Right lobe of liver (tissue), 4 donors: ENCODE measurements at regions not wholly inside any gene's neighbourhood (a gene's known extent, or its start where the extent isn't known, plus 50 kb on each side); places are given as distances from the start of the nearest gene placed in this dataset.

Experiments used
- POLR2A ChIP-seq: fragments of 450-650 bp; IDR thresholded peaks from one replicate; pipeline ENCODE4 v1.6.1; 2017; ENCODE audit warnings: antibody characterized with exemption, mild to moderate bottlenecking
- TF ChIP-seq, protein P1 (sequence below), 4 donors: fragments of 200-600 bp in 3 of 4; fragments of 450-650 bp in 1 of 4; IDR thresholded peaks; one replicate each; pipeline versions ENCODE4 v1.5.1 to v1.8.0; 2016 to 2022; ENCODE audit warnings: antibody characterized with exemption in 4 of 4, mild to moderate bottlenecking in 2 of 4
- donor health status: DM: no; HTN: no; CAD: no.
- donor health status: DM: no; HTN: no; CAD: no.
- donor health status: DM: no; HTN: yes; CAD: no.

- TF ChIP-seq, protein P1, sequence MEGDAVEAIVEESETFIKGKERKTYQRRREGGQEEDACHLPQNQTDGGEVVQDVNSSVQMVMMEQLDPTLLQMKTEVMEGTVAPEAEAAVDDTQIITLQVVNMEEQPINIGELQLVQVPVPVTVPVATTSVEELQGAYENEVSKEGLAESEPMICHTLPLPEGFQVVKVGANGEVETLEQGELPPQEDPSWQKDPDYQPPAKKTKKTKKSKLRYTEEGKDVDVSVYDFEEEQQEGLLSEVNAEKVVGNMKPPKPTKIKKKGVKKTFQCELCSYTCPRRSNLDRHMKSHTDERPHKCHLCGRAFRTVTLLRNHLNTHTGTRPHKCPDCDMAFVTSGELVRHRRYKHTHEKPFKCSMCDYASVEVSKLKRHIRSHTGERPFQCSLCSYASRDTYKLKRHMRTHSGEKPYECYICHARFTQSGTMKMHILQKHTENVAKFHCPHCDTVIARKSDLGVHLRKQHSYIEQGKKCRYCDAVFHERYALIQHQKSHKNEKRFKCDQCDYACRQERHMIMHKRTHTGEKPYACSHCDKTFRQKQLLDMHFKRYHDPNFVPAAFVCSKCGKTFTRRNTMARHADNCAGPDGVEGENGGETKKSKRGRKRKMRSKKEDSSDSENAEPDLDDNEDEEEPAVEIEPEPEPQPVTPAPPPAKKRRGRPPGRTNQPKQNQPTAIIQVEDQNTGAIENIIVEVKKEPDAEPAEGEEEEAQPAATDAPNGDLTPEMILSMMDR (IDR thresholded peaks at IDR 0.05) = no peak
- no peak for TF ChIP-seq POLR2A
Measured at GRCh38 chr3:107894998-107895397, 195.8 kb downstream of the CD47 start.
